ENCODE measurements at regions not wholly inside any gene's neighbourhood (a gene's known extent, or its start where the extent isn't known, plus 50 kb on each side); places are given as distances from the start of the nearest gene placed in this dataset.

DNA sequence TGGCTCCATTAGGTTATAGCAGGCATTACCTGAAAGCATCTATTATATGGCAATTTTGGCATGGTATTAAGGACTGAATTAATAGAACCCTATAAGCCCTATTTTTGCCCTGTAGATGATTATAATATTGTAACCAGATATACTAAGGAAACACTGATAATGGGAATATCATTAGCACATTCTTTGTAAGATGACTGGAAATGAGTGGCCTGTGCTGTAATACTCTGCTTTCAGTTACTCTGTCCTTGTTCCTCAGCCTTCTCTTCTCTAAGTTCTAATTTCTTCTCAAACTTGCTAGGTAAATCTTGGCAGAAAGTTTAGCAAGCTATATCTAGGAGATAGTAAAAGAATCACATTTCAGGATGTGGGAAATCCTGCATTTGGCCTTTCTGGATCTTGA is 74.0 kb upstream of the ITPRID2 start:
- ATAC-seq (no peak), FAIRE-seq (no peak), DNase-seq (ENCODE audit: extremely low read depth in 1 of 4, low spot score in 3 of 4) (no peak)
- Histone ChIP-seq H2AFZ (ENCODE audit: low read depth, low read length) (no peak overlapping the region), H3K27me3 (ENCODE audit: control insufficient read depth in 2 of 2, insufficient read depth in 2 of 2, low read length in 2 of 2) (no peaks in the 10 kb centered on the region), H3K79me2 (ENCODE audit: control insufficient read depth, insufficient read depth, low read length) (no peaks in the 10 kb centered on the region), H3K9ac (ENCODE audit: insufficient read depth in 1 of 2, low read depth in 2 of 2, low read length in 2 of 2) (no peak overlapping the region), H3K36me3 (ENCODE audit: control insufficient read depth, insufficient read depth, low read length) (no peaks in the 10 kb centered on the region), H4K20me1 (replicated peaks; ENCODE audit: control insufficient read depth, insufficient read depth, low read length) (no peaks in the 10 kb centered on the region), H3K4me1 (replicated peaks in 1 of 2; ENCODE audit: control insufficient read depth in 2 of 2, insufficient read depth in 2 of 2, low read length in 2 of 2) (peaks cover 0 to 13% of the 10 kb centered on the region in 2 experiments; a peak in 2 of 5 replicates), H3K9me1 (ENCODE audit: control insufficient read depth, insufficient read depth, low read length) (no peaks in the 10 kb centered on the region), H3K4me2 (ENCODE audit: insufficient read depth, low read length) (no peak overlapping the region), H3K9me3 (replicated peaks; ENCODE audit: control insufficient read depth, insufficient read depth, low read depth, low read length) (no peaks in the 10 kb centered on the region), H3K4me3 (no peak overlapping the region), H3K27ac (ENCODE audit: extremely low read depth, low read depth, low read length) (no peak overlapping the region)
- in situ Hi-C loops (cut with MboI) (no loop called here), intact Hi-C loops (cut with micrococcal nuclease) (no loop called here)
- ChIA-PET POLR2A (interaction anchor here (1.1 kb wide), 1 partner anchor 14 kb away, joined by 3 read pairs; no protein-coding TSS in a partner anchor), CTCF (ENCODE audit: low intra/inter-chr PET ratio) (no interaction called here)
- BruUV-seq (replicated peaks), result no TSS peak
- TF ChIP-seq MTF1 (CRISPR knock-in tag; IDR thresholded peaks at IDR 0.05; ENCODE audit: borderline replicate concordance), result no peak
- no peak for TF ChIP-seq THRAP3 (IDR thresholded peaks at IDR 0.05; ENCODE audit: borderline replicate concordance)
- TF ChIP-seq, protein P1, sequence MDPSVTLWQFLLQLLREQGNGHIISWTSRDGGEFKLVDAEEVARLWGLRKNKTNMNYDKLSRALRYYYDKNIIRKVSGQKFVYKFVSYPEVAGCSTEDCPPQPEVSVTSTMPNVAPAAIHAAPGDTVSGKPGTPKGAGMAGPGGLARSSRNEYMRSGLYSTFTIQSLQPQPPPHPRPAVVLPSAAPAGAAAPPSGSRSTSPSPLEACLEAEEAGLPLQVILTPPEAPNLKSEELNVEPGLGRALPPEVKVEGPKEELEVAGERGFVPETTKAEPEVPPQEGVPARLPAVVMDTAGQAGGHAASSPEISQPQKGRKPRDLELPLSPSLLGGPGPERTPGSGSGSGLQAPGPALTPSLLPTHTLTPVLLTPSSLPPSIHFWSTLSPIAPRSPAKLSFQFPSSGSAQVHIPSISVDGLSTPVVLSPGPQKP (CRISPR knock-in tag; IDR thresholded peaks at IDR 0.05), result no peak
- no peak for TF ChIP-seq PHTF2 (CRISPR knock-in tag; IDR thresholded peaks at IDR 0.05)
- no peak for TF ChIP-seq FUS (optimal IDR thresholded peaks at IDR 0.05; ENCODE audit: low read depth, low read length)
- TF ChIP-seq, protein P2, sequence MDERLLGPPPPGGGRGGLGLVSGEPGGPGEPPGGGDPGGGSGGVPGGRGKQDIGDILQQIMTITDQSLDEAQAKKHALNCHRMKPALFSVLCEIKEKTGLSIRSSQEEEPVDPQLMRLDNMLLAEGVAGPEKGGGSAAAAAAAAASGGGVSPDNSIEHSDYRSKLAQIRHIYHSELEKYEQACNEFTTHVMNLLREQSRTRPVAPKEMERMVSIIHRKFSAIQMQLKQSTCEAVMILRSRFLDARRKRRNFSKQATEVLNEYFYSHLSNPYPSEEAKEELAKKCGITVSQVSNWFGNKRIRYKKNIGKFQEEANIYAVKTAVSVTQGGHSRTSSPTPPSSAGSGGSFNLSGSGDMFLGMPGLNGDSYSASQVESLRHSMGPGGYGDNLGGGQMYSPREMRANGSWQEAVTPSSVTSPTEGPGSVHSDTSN (CRISPR knock-in tag; IDR thresholded peaks at IDR 0.05; ENCODE audit: low read depth), result no peak
- TF ChIP-seq, protein P2 (tag; conservative IDR thresholded peaks at IDR 0.05; ENCODE audit: low read depth), result no peak
- TF ChIP-seq, protein P3, sequence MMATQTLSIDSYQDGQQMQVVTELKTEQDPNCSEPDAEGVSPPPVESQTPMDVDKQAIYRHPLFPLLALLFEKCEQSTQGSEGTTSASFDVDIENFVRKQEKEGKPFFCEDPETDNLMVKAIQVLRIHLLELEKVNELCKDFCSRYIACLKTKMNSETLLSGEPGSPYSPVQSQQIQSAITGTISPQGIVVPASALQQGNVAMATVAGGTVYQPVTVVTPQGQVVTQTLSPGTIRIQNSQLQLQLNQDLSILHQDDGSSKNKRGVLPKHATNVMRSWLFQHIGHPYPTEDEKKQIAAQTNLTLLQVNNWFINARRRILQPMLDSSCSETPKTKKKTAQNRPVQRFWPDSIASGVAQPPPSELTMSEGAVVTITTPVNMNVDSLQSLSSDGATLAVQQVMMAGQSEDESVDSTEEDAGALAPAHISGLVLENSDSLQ (IDR thresholded peaks at IDR 0.05), result no peak
- no peak for TF ChIP-seq FOS (IDR thresholded peaks at IDR 0.05; ENCODE audit: extremely low read depth, insufficient read length)
- TF ChIP-seq ZNF75A (CRISPR knock-in tag; IDR thresholded peaks at IDR 0.05), result 0 out of 2 replicates have a peak, but pooled peaks have one; percentile 25
